NCI-H146 treated with DMSO at 0.1 percent for 48 hours (cell line): ENCODE measurements at regions not wholly inside any gene's neighbourhood (a gene's known extent, or its start where the extent isn't known, plus 50 kb on each side); places are given as distances from the start of the nearest gene placed in this dataset.

ENCODE experiments used
- DNase-seq: peaks from one replicate; lab custom pipeline; 2025; ENCODE audit not compliant: unreplicated experiment; lab: John Stamatoyannopoulos, UW

GRCh38 chr2:120473522-120474271, 127.8 kb downstream of the INHBB start:
- no peak for DNase-seq

GRCh38 chr2:120474486-120474885, 128.6 kb downstream of the INHBB start:
- DNase-seq, result no peak

- DNase-seq, result no peak
Observed at GRCh38 chr2:120476141-120476540, 130.2 kb downstream of the INHBB start.

- no peak for DNase-seq
Observed at GRCh38 chr2:120477198-120477597, 131.3 kb downstream of the INHBB start.

GRCh38 chr2:120477831-120478481, 132.0 kb downstream of the INHBB start:
- DNase-seq, result no peak

- DNase-seq, result no peak
Observed at GRCh38 chr2:120480346-120480902, 134.5 kb downstream of the INHBB start.

GRCh38 chr2:120480903-120481445, 135.0 kb downstream of the INHBB start:
- no peak for DNase-seq

- no peak for DNase-seq
Observed at GRCh38 chr2:120481446-120482194, 135.7 kb downstream of the INHBB start.

DNA sequence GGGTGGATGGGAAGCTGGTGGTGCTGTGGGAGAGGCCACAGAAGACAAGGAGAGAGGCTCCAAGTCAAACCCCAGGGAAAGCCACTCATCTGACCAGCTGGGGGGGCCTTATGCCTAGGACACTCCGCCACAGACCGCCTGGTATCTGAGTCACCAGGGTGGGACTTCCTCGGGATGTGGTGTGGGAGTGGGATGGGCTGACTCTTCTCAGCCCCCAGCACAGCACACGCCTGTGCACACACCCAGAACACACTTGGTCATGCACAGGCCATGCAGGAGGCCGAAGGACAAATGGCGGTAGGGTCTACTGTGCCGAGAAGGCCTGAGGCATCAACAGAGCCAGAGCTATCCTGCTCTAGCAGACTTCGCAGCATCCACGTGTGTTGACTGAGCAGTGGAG, 136.4 kb downstream of the INHBB start:
- no peak for DNase-seq

DNA sequence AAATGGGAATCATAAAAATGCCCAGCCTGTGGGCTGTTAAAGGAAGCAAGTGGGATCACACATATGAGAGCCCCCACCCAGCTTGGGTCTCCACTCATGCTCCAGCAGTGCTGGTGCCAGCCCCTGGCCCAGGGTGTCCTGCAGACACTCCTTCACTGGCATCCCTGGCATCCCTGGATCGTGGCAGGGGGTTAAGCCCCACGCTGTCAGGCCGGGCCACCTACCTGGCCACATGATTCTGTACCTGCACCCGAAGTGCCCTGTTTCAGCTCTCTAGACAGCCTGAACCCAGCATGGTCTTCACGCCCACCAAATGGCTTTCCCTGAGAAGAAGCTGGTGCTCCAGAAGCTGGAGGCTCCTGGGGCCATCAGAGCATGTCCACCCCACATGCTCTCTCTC, 137.4 kb downstream of the INHBB start:
- no peak for DNase-seq

GRCh38 chr2:120485096-120485495, 139.2 kb downstream of the INHBB start:
- no peak for DNase-seq

DNA sequence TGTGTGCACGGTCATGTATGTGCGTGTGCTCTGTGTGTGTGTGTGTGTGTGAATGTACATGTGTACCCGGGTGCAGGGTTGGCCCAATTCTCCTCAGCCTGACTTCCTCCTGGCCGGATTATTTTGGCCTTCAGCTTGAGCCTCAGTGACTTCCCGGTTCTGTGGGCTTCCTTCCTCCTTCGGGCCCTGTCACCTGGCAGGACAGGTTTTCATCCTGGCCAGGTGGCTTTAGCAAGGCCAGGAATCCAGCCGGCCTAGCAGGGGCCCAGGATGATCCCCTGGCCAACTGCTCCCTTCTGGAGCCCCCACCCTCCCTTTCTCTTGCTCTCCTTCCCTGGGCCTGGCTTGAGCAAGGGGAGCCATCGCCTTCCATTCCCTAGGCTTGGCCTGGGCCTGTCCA, 140.5 kb downstream of the INHBB start:
- no peak for DNase-seq

GRCh38 chr2:120486946-120487345, 141.0 kb downstream of the INHBB start:
- no peak for DNase-seq

- DNase-seq, result no peak
Observed at GRCh38 chr2:120488531-120488930, 142.6 kb downstream of the INHBB start.

- DNase-seq, result no peak
Observed at GRCh38 chr2:120489023-120489422, 143.1 kb downstream of the INHBB start.

- DNase-seq, result no peak
Observed at GRCh38 chr2:120490091-120490798, 144.3 kb downstream of the INHBB start.

GRCh38 chr2:120491111-120491625, 145.2 kb downstream of the INHBB start:
- no peak for DNase-seq

GRCh38 chr2:120493231-120493630, 147.3 kb downstream of the INHBB start:
- DNase-seq, result no peak

- DNase-seq, result no peak
Observed at GRCh38 chr2:120494446-120494845, 148.5 kb downstream of the INHBB start.

GRCh38 chr2:120495586-120495985, 149.7 kb downstream of the INHBB start:
- DNase-seq, result no peak

- no peak for DNase-seq
Observed at GRCh38 chr2:120496235-120496634, 150.3 kb downstream of the INHBB start.
